Vagina (tissue), 2 donors: ENCODE measurements at regions not wholly inside any gene's neighbourhood (a gene's known extent, or its start where the extent isn't known, plus 50 kb on each side); places are given as distances from the start of the nearest gene placed in this dataset.

Experiments used
- DNase-seq, 2 donors: peaks; one replicate each; pipeline ENCODE4 v3.0.0-alpha.2; 2017; ENCODE audit errors: extremely low spot score in 2 of 2
- H3K27ac ChIP-seq: fragments of 200-600 bp; sonication (generic); one replicate; pipeline ENCODE4 v1.5.1; 2019
- H3K27me3 ChIP-seq: fragments of 200-600 bp; sonication (generic); one replicate; pipeline ENCODE4 v1.5.1; 2019
- H3K36me3 ChIP-seq, 2 donors: fragments of 200-600 bp; sonication (generic); one replicate each; pipeline ENCODE4 v1.5.1; 2017 to 2019
- H3K4me1 ChIP-seq: fragments of 200-600 bp; sonication (generic); one replicate; pipeline ENCODE4 v1.5.1; 2019
- H3K4me3 ChIP-seq, 2 donors: fragments of 200-600 bp; sonication (generic); 1 replicate in 1 of 2; 2 replicates in 1 of 2; pipeline ENCODE4 v1.5.1; 2016 to 2019
- H3K9me3 ChIP-seq: fragments of 200-600 bp; sonication (generic); one replicate; pipeline ENCODE4 v1.5.1; 2019
- POLR2A ChIP-seq, 2 donors: fragments of 450-650 bp; IDR thresholded peaks; one replicate each; pipeline ENCODE4 v1.6.1; 2017; ENCODE audit warnings: antibody characterized with exemption in 2 of 2, mild to moderate bottlenecking in 2 of 2, moderate library complexity in 2 of 2
- POLR2AphosphoS5 ChIP-seq, 2 donors: sonication (generic); formaldehyde crosslinking; IDR thresholded peaks; one replicate each; pipeline ENCODE4 v1.9.0; 2017; ENCODE audit warnings: antibody characterized with exemption in 2 of 2, mild to moderate bottlenecking in 2 of 2, low read depth in 1 of 2; ENCODE audit not compliant: insufficient read depth in 1 of 2
- intact Hi-C: fragments of 100-400 bp; cut with DNase I; formaldehyde crosslinking; loops from one replicate; pipeline ENCODE4 v1.15.1; 2023
- TF ChIP-seq, protein P1 (sequence below), 3 experiments: fragments of 450-650 bp in 2 of 3; fragments of 200-600 bp in 1 of 3; sonication (generic) in 1 of 3; IDR thresholded peaks; one replicate each; pipeline ENCODE4 v1.5.1; 2017 to 2019; ENCODE audit warnings: antibody characterized with exemption in 3 of 3, mild to moderate bottlenecking in 2 of 3, moderate library complexity in 2 of 3

DNA sequence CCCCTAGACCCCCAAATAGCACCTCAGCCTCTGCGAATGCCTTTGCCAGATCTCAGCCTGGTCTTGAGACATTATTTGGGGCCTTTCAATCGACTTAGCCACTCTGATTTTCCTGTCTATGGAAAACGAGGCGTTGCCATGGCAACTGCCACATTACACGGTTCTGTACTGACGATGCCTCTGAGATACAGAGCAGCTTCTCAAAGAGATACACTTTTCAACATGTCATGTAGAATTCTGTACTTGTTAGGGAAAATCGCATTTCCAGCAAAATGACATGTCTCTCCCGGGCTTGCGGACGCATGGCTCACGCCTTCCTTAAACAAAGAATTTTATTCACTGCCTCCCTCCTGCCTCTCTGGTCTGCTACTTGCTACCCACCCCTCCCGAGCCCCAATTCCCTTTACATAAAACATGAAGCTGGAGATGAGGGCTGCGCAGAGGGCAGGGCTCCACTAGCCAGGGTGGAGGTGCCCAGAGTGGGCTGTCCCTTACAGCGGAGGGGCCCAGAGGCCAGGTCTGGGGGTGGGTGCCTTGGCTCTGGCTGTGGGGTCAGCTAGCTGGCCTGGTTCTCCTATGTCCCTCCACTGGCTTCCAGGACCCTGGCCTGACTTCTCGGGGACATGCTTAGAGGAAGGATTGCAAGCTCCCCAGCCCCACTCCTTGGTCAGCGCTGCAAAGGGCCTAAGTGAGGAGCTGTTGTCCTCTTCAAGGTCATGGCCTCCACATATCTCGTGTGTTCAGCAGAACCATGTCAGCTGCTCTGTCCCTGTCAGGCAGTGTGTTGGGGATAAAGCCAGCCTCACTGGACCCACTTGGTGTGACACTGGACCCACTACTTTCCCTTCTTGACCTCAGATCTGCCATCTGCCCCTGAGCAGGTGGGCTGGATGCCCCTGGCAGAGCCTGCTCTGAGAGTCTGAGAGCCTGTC, 342.5 kb downstream of the RPS24 start:
- no peaks in the 10 kb centered on the region for H3K9me3 ChIP-seq
- TF ChIP-seq, protein P1, sequence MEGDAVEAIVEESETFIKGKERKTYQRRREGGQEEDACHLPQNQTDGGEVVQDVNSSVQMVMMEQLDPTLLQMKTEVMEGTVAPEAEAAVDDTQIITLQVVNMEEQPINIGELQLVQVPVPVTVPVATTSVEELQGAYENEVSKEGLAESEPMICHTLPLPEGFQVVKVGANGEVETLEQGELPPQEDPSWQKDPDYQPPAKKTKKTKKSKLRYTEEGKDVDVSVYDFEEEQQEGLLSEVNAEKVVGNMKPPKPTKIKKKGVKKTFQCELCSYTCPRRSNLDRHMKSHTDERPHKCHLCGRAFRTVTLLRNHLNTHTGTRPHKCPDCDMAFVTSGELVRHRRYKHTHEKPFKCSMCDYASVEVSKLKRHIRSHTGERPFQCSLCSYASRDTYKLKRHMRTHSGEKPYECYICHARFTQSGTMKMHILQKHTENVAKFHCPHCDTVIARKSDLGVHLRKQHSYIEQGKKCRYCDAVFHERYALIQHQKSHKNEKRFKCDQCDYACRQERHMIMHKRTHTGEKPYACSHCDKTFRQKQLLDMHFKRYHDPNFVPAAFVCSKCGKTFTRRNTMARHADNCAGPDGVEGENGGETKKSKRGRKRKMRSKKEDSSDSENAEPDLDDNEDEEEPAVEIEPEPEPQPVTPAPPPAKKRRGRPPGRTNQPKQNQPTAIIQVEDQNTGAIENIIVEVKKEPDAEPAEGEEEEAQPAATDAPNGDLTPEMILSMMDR (IDR thresholded peaks at IDR 0.05), result no peak
- TF ChIP-seq POLR2AphosphoS5 (IDR thresholded peaks at IDR 0.05; ENCODE audit: insufficient read depth in 1 of 2, low read depth in 1 of 2), result no peak
- no peak for TF ChIP-seq POLR2A (IDR thresholded peaks at IDR 0.05)
- H3K4me1 ChIP-seq, result no peaks in the 10 kb centered on the region
- no peak for DNase-seq
- intact Hi-C loops, result no loop called here
- H3K4me3 ChIP-seq, result no peak overlapping the region
- no peaks in the 10 kb centered on the region for H3K36me3 ChIP-seq
- no peak overlapping the region for H3K27ac ChIP-seq
- H3K27me3 ChIP-seq, result no peaks in the 10 kb centered on the region

DNA sequence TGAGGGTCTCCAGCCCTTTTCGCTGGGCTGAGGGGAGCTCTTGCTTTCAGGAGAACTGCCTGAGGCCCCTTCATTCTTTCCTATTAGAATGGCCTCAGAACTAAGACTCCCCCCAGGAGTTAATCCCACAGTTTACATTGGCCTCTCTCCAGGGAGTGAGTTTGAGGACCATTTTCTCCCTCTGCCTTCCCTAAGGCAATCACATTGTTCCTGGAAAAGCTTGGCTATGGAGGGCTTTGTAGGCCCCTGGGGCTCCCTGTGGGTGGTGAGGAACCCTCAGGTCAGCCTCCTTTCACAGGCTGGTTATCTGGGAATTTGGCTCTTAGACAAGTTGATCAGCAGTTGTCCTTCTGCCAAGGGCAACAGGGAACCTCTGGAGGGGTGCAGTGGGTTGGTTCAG, 343.7 kb downstream of the RPS24 start:
- Histone ChIP-seq H3K27ac (no peak overlapping the region), H3K9me3 (no peaks in the 10 kb centered on the region), H3K4me3 (no peak overlapping the region), H3K27me3 (no peaks in the 10 kb centered on the region), H3K36me3 (no peaks in the 10 kb centered on the region), H3K4me1 (no peaks in the 10 kb centered on the region)
- intact Hi-C loops, result no loop called here
- TF ChIP-seq POLR2A (IDR thresholded peaks at IDR 0.05) (no peak), POLR2AphosphoS5 (IDR thresholded peaks at IDR 0.05; ENCODE audit: insufficient read depth in 1 of 2, low read depth in 1 of 2) (no peak)
- TF ChIP-seq, protein P1 (IDR thresholded peaks at IDR 0.05), result no peak
- no peak for DNase-seq

DNA sequence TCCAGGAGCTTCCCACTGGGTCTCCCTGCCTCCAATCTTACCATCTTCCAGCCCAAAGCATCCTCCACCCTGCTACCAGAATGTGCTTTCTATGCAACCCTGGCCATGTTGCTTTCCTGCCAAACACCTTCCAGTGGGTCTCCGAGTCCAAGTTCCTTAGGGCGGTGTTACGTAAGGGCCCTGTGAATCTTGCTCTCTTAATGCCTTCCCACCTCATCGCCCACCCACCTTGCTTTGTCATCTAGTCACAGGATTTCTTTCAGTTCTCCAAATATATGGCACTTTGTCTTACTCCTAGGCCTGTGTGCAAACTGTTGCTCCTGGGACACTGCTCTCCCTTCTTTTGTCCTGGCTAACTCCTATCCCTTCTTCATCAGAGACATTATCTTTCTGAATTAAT, 344.5 kb downstream of the RPS24 start:
- no peak for DNase-seq
- Histone ChIP-seq H3K4me3 (no peak overlapping the region), H3K27me3 (no peaks in the 10 kb centered on the region), H3K4me1 (no peaks in the 10 kb centered on the region), H3K9me3 (no peaks in the 10 kb centered on the region), H3K27ac (no peak overlapping the region), H3K36me3 (no peaks in the 10 kb centered on the region)
- intact Hi-C loops, result no loop called here
- TF ChIP-seq POLR2A (IDR thresholded peaks at IDR 0.05) (no peak), POLR2AphosphoS5 (IDR thresholded peaks at IDR 0.05; ENCODE audit: insufficient read depth in 1 of 2, low read depth in 1 of 2) (no peak)
- TF ChIP-seq, protein P1 (IDR thresholded peaks at IDR 0.05), result no peak

DNA sequence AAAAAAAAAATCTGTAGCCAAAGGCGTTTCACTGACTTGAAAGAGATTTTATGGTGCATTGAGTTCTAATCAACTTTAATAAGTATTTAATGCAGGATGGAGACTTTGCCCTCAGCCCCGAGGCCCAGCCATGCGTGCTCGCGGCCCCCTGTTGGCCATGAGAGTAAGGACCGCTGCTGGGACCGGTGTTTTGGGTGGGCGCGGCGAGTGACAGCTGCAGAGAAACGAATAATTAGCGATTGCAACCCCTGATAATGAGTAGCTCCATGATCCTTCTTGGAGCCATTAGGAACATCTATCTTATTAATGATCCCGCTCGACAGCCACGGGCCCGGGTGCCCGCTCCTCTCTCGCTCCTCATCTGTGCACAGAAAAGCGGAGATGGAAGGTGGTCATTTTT, 347.4 kb downstream of the RPS24 start:
- no peaks in the 10 kb centered on the region for H3K9me3 ChIP-seq
- no peaks in the 10 kb centered on the region for H3K27me3 ChIP-seq
- intact Hi-C loops, result no loop called here
- no peak overlapping the region for H3K27ac ChIP-seq
- no peak for DNase-seq
- H3K4me3 ChIP-seq, result no peak overlapping the region
- no peaks in the 10 kb centered on the region for H3K4me1 ChIP-seq
- H3K36me3 ChIP-seq, result no peaks in the 10 kb centered on the region
- TF ChIP-seq POLR2AphosphoS5 (IDR thresholded peaks at IDR 0.05; ENCODE audit: insufficient read depth in 1 of 2, low read depth in 1 of 2) (no peak), POLR2A (IDR thresholded peaks at IDR 0.05) (no peak)
- TF ChIP-seq, protein P1 (IDR thresholded peaks at IDR 0.05), result no peak

DNA sequence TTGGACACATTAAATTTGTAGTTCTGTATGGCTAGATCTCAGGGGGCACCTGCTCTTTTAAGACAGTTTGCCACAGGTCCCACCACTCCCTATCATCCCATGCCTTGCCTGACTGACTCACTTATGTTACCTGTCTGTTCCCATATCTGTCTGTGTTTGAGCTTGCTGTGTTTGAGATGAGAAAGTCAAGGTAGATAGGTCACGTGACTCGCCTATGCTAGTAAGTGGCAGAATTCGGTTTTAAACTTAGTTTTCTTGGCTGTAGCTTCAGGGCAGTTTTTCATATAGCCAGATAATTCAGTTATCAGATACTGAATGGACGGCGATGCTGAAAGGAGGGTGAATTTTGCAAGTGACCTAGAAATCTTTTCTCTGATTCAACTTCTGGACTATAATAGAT, 348.4 kb downstream of the RPS24 start:
- H3K9me3 ChIP-seq, result no peaks in the 10 kb centered on the region
- H3K27me3 ChIP-seq, result no peaks in the 10 kb centered on the region
- no peak overlapping the region for H3K27ac ChIP-seq
- no peak for TF ChIP-seq POLR2A (IDR thresholded peaks at IDR 0.05)
- no peak for TF ChIP-seq POLR2AphosphoS5 (IDR thresholded peaks at IDR 0.05; ENCODE audit: insufficient read depth in 1 of 2, low read depth in 1 of 2)
- TF ChIP-seq, protein P1 (IDR thresholded peaks at IDR 0.05), result no peak
- no peaks in the 10 kb centered on the region for H3K4me1 ChIP-seq
- H3K36me3 ChIP-seq, result no peaks in the 10 kb centered on the region
- DNase-seq, result no peak
- intact Hi-C loops, result no loop called here
- H3K4me3 ChIP-seq, result no peak overlapping the region
